HCT116 (cell line): ENCODE measurements at regions not wholly inside any gene's neighbourhood (a gene's known extent, or its start where the extent isn't known, plus 50 kb on each side); places are given as distances from the start of the nearest gene placed in this dataset.

Experiments used
- ATAC-seq: fragments of 200-7000 bp; cut with Tn5 transposase; 2 replicates; pipeline ENCODE4 v1.9.1; 2020; ENCODE audit warnings: mild to moderate bottlenecking, moderate library complexity
- BruUV-seq: library from RNA; stranded (reverse); fragments of 400-500 nt; replicated peaks from 2 replicates; lab custom pipeline; 2021; lab: Mats Ljungman, UMichigan
- CTCF ChIA-PET: fragments of 300-600 bp; sonication (Branson Sonifier 250); formaldehyde crosslinking; loops from one replicate; lab custom pipeline; 2021; ENCODE audit warnings: antibody characterized with exemption; lab: Charles Lee
- POLR2A ChIA-PET: fragments of 300-600, 350-600 bp; sonication (Branson Sonifier 250); formaldehyde crosslinking; loops from one replicate; lab custom pipeline; 2021; ENCODE audit warnings: antibody characterized with exemption; lab: Charles Lee
- RAD21 ChIA-PET, 2 experiments: fragments of 300-600 bp; sonication (Branson Sonifier 250); formaldehyde crosslinking; loops; one replicate each; lab custom pipeline; 2023; ENCODE audit warnings: low total read pairs in 2 of 2; ENCODE audit not compliant: uncharacterized antibody in 2 of 2, unreplicated experiment in 2 of 2, low non-redundant PET in 1 of 2; lab: Charles Lee
- DNase-seq: peaks from one replicate; pipeline ENCODE4 v3.0.0-alpha.2; 2010; ENCODE audit warnings: low read depth, low spot score
- H2AFZ ChIP-seq: fragments of 200-600 bp; shearing (Covaris generic), sonication (generic); 2 replicates; pipeline ENCODE4 v1.6.1; 2017; ENCODE audit warnings: low read depth, mixed run types, mixed read lengths, antibody characterized with exemption, low read length; ENCODE audit not compliant: poor library complexity, severe bottlenecking
- H3K27ac ChIP-seq: 2 replicates; pipeline ENCODE4 v1.5.1; 2012; ENCODE audit warnings: low read depth, low read length
- H3K27me3 ChIP-seq: fragments of 200-600 bp; sonication (generic); 2 replicates; pipeline ENCODE4 v1.6.1; 2016; ENCODE audit warnings: mixed run types, low read length, mixed read lengths; ENCODE audit not compliant: insufficient read depth
- H3K36me3 ChIP-seq, 2 experiments: fragments of 200-500 bp in 1 of 2; fragments of 200-600 bp in 1 of 2; sonication (Bioruptor generic) in 1 of 2; sonication (generic) in 1 of 2; 2 replicates each; pipeline versions ENCODE4 v1.5.1 to v1.6.1; 2014 to 2016; ENCODE audit warnings: low read length in 2 of 2, inconsistent platforms in 1 of 2, mixed read lengths in 1 of 2, mixed run types in 1 of 2; ENCODE audit not compliant: insufficient read depth in 2 of 2, control insufficient read depth in 1 of 2
- H3K4me1 ChIP-seq, 2 experiments: fragments of 200-600 bp in 1 of 2; sonication (generic) in 1 of 2; 2 replicates each; pipeline versions ENCODE4 v1.5.1 to v1.6.1; 2012 to 2017; ENCODE audit warnings: low read length in 2 of 2, inconsistent platforms in 1 of 2, mild to moderate bottlenecking in 1 of 2, mixed read lengths in 1 of 2, mixed run types in 1 of 2, moderate library complexity in 1 of 2; ENCODE audit not compliant: insufficient read depth in 2 of 2, control insufficient read depth in 1 of 2
- H3K4me2 ChIP-seq: fragments of 200-600 bp; sonication (generic); 2 replicates; pipeline ENCODE4 v1.6.1; 2017; ENCODE audit warnings: mixed run types, low read length, mixed read lengths
- H3K4me3 ChIP-seq, 2 experiments: fragments of 200-600 bp in 1 of 2; sonication (generic) in 1 of 2; replicated peaks in 1 of 2; 2 replicates each; pipeline ENCODE4 v1.5.1; 2011 to 2016; ENCODE audit warnings: low read length in 2 of 2, control low read depth in 1 of 2, low read depth in 1 of 2, mild to moderate bottlenecking in 1 of 2, mixed read lengths in 1 of 2, mixed run types in 1 of 2
- H3K79me2 ChIP-seq: fragments of 200-600 bp; sonication (generic); 2 replicates; pipeline ENCODE4 v1.6.1; 2017; ENCODE audit warnings: mild to moderate bottlenecking, mixed run types, low read length, moderate library complexity, mixed read lengths; ENCODE audit not compliant: insufficient read depth
- H3K9ac ChIP-seq: fragments of 200-600 bp; sonication (generic); 2 replicates; pipeline ENCODE4 v1.6.1; 2016; ENCODE audit warnings: low read length, mixed read lengths
- H3K9me2 ChIP-seq: fragments of 200-600 bp; sonication (generic), shearing (Covaris generic); 2 replicates; pipeline ENCODE4 v1.6.1; 2017; ENCODE audit warnings: mixed run types, mild to moderate bottlenecking, moderate library complexity; ENCODE audit not compliant: insufficient read depth
- H3K9me3 ChIP-seq, 2 experiments: fragments of 200-500 bp in 1 of 2; fragments of 200-600 bp in 1 of 2; sonication (Bioruptor generic) in 1 of 2; sonication (generic) in 1 of 2; 2 replicates each; pipeline ENCODE4 v1.6.1; 2014 to 2017; ENCODE audit warnings: low read length in 2 of 2, mixed read lengths in 2 of 2, inconsistent platforms in 1 of 2, low read depth in 1 of 2, mild to moderate bottlenecking in 1 of 2, mixed run types in 1 of 2, moderate library complexity in 1 of 2; ENCODE audit not compliant: control insufficient read depth in 1 of 2, insufficient read depth in 1 of 2
- H4K20me1 ChIP-seq: fragments of 200-600 bp; sonication (generic), shearing (Covaris generic); 2 replicates; pipeline ENCODE4 v1.6.1; 2017; ENCODE audit warnings: mixed run types, mild to moderate bottlenecking, moderate library complexity; ENCODE audit not compliant: insufficient read depth
- REST ChIP-seq: IDR thresholded peaks from 2 replicates; pipeline ENCODE4 v1.6.1; 2012; ENCODE audit warnings: low read depth
- TCF7L2 ChIP-seq: IDR thresholded peaks from 2 replicates; pipeline ENCODE4 v1.7.0; 2011; ENCODE audit warnings: borderline replicate concordance, inconsistent platforms; ENCODE audit not compliant: insufficient read depth, insufficient read length; ENCODE audit errors: extremely low read depth
- intact Hi-C: fragments of 100-400 bp; cut with micrococcal nuclease; formaldehyde crosslinking; loops from 2 replicates; pipeline ENCODE4 v1.10.0; 2022
- TF ChIP-seq, protein P1 (sequence below): IDR thresholded peaks from 2 replicates; pipeline ENCODE4 v1.6.1; 2011; ENCODE audit warnings: mild to moderate bottlenecking, low read length, moderate library complexity; ENCODE audit not compliant: insufficient replicate concordance; ENCODE audit errors: extremely low read depth

DNA sequence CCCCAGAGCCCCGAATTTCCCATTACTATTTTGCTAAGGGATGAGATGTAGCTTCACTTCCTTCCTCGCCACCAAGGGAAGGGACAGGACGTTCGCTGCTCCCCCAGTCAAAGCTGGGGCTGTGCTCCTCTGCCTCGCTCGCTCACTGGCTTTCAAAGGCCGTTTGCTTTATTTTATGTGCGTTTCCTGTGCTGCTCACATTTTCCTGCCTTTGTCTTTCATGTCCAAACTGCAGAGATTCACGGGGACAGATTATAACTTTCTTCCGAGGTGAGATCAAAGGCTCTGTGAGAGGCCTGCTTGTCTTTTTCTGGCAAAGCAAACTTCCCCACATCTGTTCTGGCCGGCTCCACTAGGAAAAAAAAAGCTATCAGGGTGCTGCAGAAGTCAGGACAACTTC lies 76.0 kb upstream of the FZD10 start:
- Histone ChIP-seq H3K27me3 (no peaks in the 10 kb centered on the region), H3K27ac (no peak overlapping the region), H3K9me2 (no peaks in the 10 kb centered on the region), H3K79me2 (no peaks in the 10 kb centered on the region), H3K4me3 (no peak overlapping the region), H4K20me1 (no peaks in the 10 kb centered on the region), H3K9ac (no peak overlapping the region), H3K36me3 (no peaks in the 10 kb centered on the region), H3K4me2 (no peak overlapping the region), H2AFZ (no peak overlapping the region), H3K4me1 (no peaks in the 10 kb centered on the region), H3K9me3 (peaks cover under 1 to 3% of the 10 kb centered on the region in 2 experiments; a peak in 2 of 4 replicates)
- no TSS peak for BruUV-seq
- DNase-seq (no peak), ATAC-seq (no peak)
- TF ChIP-seq, protein P1, sequence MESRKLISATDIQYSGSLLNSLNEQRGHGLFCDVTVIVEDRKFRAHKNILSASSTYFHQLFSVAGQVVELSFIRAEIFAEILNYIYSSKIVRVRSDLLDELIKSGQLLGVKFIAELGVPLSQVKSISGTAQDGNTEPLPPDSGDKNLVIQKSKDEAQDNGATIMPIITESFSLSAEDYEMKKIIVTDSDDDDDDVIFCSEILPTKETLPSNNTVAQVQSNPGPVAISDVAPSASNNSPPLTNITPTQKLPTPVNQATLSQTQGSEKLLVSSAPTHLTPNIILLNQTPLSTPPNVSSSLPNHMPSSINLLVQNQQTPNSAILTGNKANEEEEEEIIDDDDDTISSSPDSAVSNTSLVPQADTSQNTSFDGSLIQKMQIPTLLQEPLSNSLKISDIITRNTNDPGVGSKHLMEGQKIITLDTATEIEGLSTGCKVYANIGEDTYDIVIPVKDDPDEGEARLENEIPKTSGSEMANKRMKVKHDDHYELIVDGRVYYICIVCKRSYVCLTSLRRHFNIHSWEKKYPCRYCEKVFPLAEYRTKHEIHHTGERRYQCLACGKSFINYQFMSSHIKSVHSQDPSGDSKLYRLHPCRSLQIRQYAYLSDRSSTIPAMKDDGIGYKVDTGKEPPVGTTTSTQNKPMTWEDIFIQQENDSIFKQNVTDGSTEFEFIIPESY = no peak
- TF ChIP-seq REST (no peak), TCF7L2 (no peak)
- ChIA-PET CTCF (no interaction called here), POLR2A (no interaction called here), RAD21 (no interaction called here)
- intact Hi-C loops = no loop called here
